ENCODE measurements at regions not wholly inside any gene's neighbourhood (a gene's known extent, or its start where the extent isn't known, plus 50 kb on each side); places are given as distances from the start of the nearest gene placed in this dataset.

GRCh38 chr12:46131732-46132469 lies 136.9 kb downstream of the SLC38A1 start:
- Histone ChIP-seq H3K36me3 (ENCODE audit: control insufficient read depth in 4 of 4, insufficient read depth in 4 of 4, low read length in 4 of 4) (no peaks in the 10 kb centered on the region), H3K27me3 (ENCODE audit: control insufficient read depth in 3 of 3, insufficient read depth in 3 of 3, low read length in 2 of 3) (no peaks in the 10 kb centered on the region), H3K9me3 (ENCODE audit: control insufficient read depth in 4 of 4, insufficient read depth in 3 of 4, low read length in 3 of 4) (no peaks in the 10 kb centered on the region), H3K9ac (ENCODE audit: insufficient read depth in 1 of 2, low read length in 2 of 2) (no peak overlapping the region), H3K4me3 (no peak overlapping the region), H3K4me1 (ENCODE audit: control insufficient read depth in 5 of 5, insufficient read depth in 5 of 5, low read length in 5 of 5) (peaks cover 0 to 5% (median 0%) of the 10 kb centered on the region in 5 donors), H3K27ac (ENCODE audit: low read depth in 1 of 2, low read length in 1 of 2) (no peak overlapping the region)
- DNase-seq (no peak), ATAC-seq (ENCODE audit: insufficient read depth, low FRiP score) (no peak)
- whole genome bisulfite sequencing, 2 donors = 64 to 79% methylated on average over 5 of the region's 5 CpGs
- no peak for TF ChIP-seq CTCF (IDR thresholded peaks at IDR 0.05; ENCODE audit: control extremely low read depth, extremely low read depth)

GRCh38 chr12:46127656-46128055 lies 137.3 kb upstream of the SCAF11 start:
- H3K36me3 ChIP-seq (ENCODE audit: control insufficient read depth in 4 of 4, insufficient read depth in 4 of 4, low read length in 4 of 4) = no peaks in the 10 kb centered on the region
- no peak overlapping the region for H3K4me3 ChIP-seq
- H3K4me1 ChIP-seq (ENCODE audit: control insufficient read depth in 5 of 5, insufficient read depth in 5 of 5, low read length in 5 of 5) = peaks cover 0 to 8% (median 0%) of the 10 kb centered on the region in 5 donors
- H3K9ac ChIP-seq (ENCODE audit: insufficient read depth in 1 of 2, low read length in 2 of 2) = no peak overlapping the region
- no peak overlapping the region for H3K27ac ChIP-seq (ENCODE audit: low read depth in 1 of 2, low read length in 1 of 2)
- TF ChIP-seq CTCF (IDR thresholded peaks at IDR 0.05; ENCODE audit: control extremely low read depth, extremely low read depth) = no peak
- DNase-seq = no peak
- H3K27me3 ChIP-seq (ENCODE audit: control insufficient read depth in 3 of 3, insufficient read depth in 3 of 3, low read length in 2 of 3) = no peaks in the 10 kb centered on the region
- WGBS, 2 donors = 77 to 93% methylated on average over 6 of the region's 6 CpGs
- no peaks in the 10 kb centered on the region for H3K9me3 ChIP-seq (ENCODE audit: control insufficient read depth in 4 of 4, insufficient read depth in 3 of 4, low read length in 3 of 4)
- ATAC-seq (ENCODE audit: insufficient read depth, low FRiP score) = no peak

- no peak for DNase-seq
- H3K27ac ChIP-seq (ENCODE audit: low read depth in 1 of 2, low read length in 1 of 2) = no peak overlapping the region
- no peaks in the 10 kb centered on the region for H3K27me3 ChIP-seq (ENCODE audit: control insufficient read depth in 3 of 3, insufficient read depth in 3 of 3, low read length in 2 of 3)
- no peaks in the 10 kb centered on the region for H3K9me3 ChIP-seq (ENCODE audit: control insufficient read depth in 4 of 4, insufficient read depth in 3 of 4, low read length in 3 of 4)
- TF ChIP-seq CTCF (IDR thresholded peaks at IDR 0.05; ENCODE audit: control extremely low read depth, extremely low read depth) = no peak
- H3K4me1 ChIP-seq (ENCODE audit: control insufficient read depth in 5 of 5, insufficient read depth in 5 of 5, low read length in 5 of 5) = peaks cover 0 to 8% (median 0%) of the 10 kb centered on the region in 5 donors
- H3K36me3 ChIP-seq (ENCODE audit: control insufficient read depth in 4 of 4, insufficient read depth in 4 of 4, low read length in 4 of 4) = no peaks in the 10 kb centered on the region
- WGBS, 2 donors = 75 to 82% methylated on average over 4 of the region's 4 CpGs
- no peak for ATAC-seq (ENCODE audit: insufficient read depth, low FRiP score)
- no peak overlapping the region for H3K9ac ChIP-seq (ENCODE audit: insufficient read depth in 1 of 2, low read length in 2 of 2)
- H3K4me3 ChIP-seq = no peak overlapping the region
Measured at GRCh38 chr12:46126050-46126727, 135.8 kb upstream of the SCAF11 start.
